ENCODE measurements at regions not wholly inside any gene's neighbourhood (a gene's known extent, or its start where the extent isn't known, plus 50 kb on each side); places are given as distances from the start of the nearest gene placed in this dataset.

DNA sequence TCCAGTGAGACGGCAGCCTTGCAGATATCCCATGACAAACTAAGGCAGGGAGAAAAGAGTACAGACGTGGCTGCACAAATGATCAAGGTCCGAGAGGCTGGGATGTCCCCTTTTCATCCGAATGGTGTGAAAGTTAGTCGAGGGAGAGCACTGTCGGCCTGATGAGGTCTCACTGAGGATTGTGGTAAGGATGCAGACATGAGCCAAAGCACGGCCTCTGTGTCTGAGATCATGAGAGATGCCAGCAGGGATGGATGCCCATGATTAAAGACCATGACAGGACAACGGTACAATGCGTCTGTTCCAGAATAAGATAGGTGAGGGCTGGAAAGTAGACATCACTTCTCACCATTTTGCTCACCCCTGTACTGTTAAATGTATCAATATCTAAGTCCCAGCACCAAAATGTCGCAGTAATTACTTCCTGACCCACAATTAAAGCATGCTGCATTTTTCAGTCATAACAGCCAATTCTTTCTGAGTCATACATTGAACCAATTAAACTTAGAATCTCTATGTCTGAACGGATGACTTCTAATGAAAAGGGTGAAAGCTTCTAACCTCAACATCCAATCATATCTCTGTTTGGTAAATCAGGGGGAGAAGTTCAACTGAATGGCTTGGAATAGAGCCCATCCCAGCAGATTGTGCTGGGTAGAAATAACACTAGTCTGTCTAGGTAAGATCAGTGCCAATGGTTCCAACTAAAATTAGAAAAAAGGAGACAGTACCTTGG lies 249.6 kb upstream of the SOX5 start:
- no peaks in the 10 kb centered on the region for H3K27me3 ChIP-seq (ENCODE audit: insufficient read depth, low read length)
- FAIRE-seq: no peak

DNA sequence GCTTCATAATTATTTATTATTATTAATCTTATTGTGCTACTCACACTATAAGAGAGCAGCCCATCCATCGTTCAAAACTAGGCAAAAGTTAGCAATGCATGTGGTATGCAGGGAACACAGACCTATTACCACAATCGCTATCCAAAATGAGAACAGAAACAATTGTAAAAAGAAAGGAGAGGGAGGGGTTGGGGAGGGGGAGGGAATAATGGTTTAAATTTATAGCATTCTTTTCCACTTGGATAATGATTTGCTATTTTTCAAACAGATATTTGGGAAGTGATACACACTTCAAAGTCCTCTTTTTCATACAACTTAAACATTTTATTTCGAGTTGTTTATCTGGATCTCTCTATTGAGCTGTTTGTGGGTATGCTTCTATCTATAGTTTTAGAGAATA lies 248.6 kb upstream of the SOX5 start:
- no peak overlapping the region for H3K4me3 Mint-ChIP-seq (ENCODE audit: unreplicated experiment)
- Histone ChIP-seq H3K27me3 (ENCODE audit: insufficient read depth, low read length) (no peaks in the 10 kb centered on the region), H3K27ac (ENCODE audit: low read depth, low read length) (peak overlapping the region; percentile 78), H2AFZ (ENCODE audit: low read depth, low read length) (no peak overlapping the region), H3K79me2 (ENCODE audit: insufficient read depth, low read length) (no peaks in the 10 kb centered on the region), H3K4me2 (ENCODE audit: low read length) (peak overlapping the region; percentile 75), H3K4me1 (ENCODE audit: insufficient read depth, low read length) (peaks cover 33% of the 10 kb centered on the region), H3K9me3 (ENCODE audit: insufficient read depth, low read depth, low read length) (no peaks in the 10 kb centered on the region), H3K9ac (ENCODE audit: low read length) (peak overlapping the region; percentile 63), H3K36me3 (ENCODE audit: insufficient read depth, low read length) (no peaks in the 10 kb centered on the region), H3K4me3 (ENCODE audit: insufficient read depth, low read depth, low read length) (peak overlapping the region; percentile 31), H4K20me1 (ENCODE audit: insufficient read depth, low read length) (no peaks in the 10 kb centered on the region)
- H3K36me3 Mint-ChIP-seq (ENCODE audit: low read depth, unreplicated experiment): no peaks in the 10 kb centered on the region
- FAIRE-seq (no peak), DNase-seq (ENCODE audit: low read depth) (peak; percentile 86)
- no peaks in the 10 kb centered on the region for H3K9me3 Mint-ChIP-seq (ENCODE audit: unreplicated experiment)
- H3K4me1 Mint-ChIP-seq (ENCODE audit: low read depth, unreplicated experiment): peaks cover 14% of the 10 kb centered on the region
- TF ChIP-seq EZH2 (IDR thresholded peaks at IDR 0.05; ENCODE audit: insufficient read depth, low read length): no peak
- TF ChIP-seq, protein P1, sequence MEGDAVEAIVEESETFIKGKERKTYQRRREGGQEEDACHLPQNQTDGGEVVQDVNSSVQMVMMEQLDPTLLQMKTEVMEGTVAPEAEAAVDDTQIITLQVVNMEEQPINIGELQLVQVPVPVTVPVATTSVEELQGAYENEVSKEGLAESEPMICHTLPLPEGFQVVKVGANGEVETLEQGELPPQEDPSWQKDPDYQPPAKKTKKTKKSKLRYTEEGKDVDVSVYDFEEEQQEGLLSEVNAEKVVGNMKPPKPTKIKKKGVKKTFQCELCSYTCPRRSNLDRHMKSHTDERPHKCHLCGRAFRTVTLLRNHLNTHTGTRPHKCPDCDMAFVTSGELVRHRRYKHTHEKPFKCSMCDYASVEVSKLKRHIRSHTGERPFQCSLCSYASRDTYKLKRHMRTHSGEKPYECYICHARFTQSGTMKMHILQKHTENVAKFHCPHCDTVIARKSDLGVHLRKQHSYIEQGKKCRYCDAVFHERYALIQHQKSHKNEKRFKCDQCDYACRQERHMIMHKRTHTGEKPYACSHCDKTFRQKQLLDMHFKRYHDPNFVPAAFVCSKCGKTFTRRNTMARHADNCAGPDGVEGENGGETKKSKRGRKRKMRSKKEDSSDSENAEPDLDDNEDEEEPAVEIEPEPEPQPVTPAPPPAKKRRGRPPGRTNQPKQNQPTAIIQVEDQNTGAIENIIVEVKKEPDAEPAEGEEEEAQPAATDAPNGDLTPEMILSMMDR (IDR thresholded peaks at IDR 0.05; ENCODE audit: insufficient read depth, low read depth, low read length): no peak
- no peaks in the 10 kb centered on the region for H3K27me3 Mint-ChIP-seq (ENCODE audit: low read depth, unreplicated experiment)
- H3K27ac Mint-ChIP-seq (ENCODE audit: unreplicated experiment): no peak overlapping the region

More for the DNA sequence above, 249.6 kb upstream of the SOX5 start:
- TF ChIP-seq, protein P1 (IDR thresholded peaks at IDR 0.05; ENCODE audit: insufficient read depth, low read depth, low read length): no peak
- no peak for TF ChIP-seq EZH2 (IDR thresholded peaks at IDR 0.05; ENCODE audit: insufficient read depth, low read length)
- H3K4me2 ChIP-seq (ENCODE audit: low read length): peak overlapping the region; percentile 75
- no peaks in the 10 kb centered on the region for H4K20me1 ChIP-seq (ENCODE audit: insufficient read depth, low read length)
- H3K79me2 ChIP-seq (ENCODE audit: insufficient read depth, low read length): no peaks in the 10 kb centered on the region
- H3K27ac ChIP-seq (ENCODE audit: low read depth, low read length): peak overlapping the region; percentile 78
- H3K4me1 ChIP-seq (ENCODE audit: insufficient read depth, low read length): peaks cover 33% of the 10 kb centered on the region
- H3K9me3 Mint-ChIP-seq (ENCODE audit: unreplicated experiment): no peaks in the 10 kb centered on the region
- H3K36me3 Mint-ChIP-seq (ENCODE audit: low read depth, unreplicated experiment): no peaks in the 10 kb centered on the region
- H3K27me3 Mint-ChIP-seq (ENCODE audit: low read depth, unreplicated experiment): no peaks in the 10 kb centered on the region
- no peaks in the 10 kb centered on the region for H3K9me3 ChIP-seq (ENCODE audit: insufficient read depth, low read depth, low read length)
- H3K4me1 Mint-ChIP-seq (ENCODE audit: low read depth, unreplicated experiment): peaks cover 14% of the 10 kb centered on the region
- DNase-seq (ENCODE audit: low read depth): peak; percentile 81
- peak overlapping the region; percentile 54 for H2AFZ ChIP-seq (ENCODE audit: low read depth, low read length)
- peak overlapping the region; percentile 63 for H3K9ac ChIP-seq (ENCODE audit: low read length)
- peak overlapping the region; percentile 26 for H3K4me3 ChIP-seq (ENCODE audit: insufficient read depth, low read depth, low read length)
- no peaks in the 10 kb centered on the region for H3K36me3 ChIP-seq (ENCODE audit: insufficient read depth, low read length)
- H3K4me3 Mint-ChIP-seq (ENCODE audit: unreplicated experiment): no peak overlapping the region
- H3K27ac Mint-ChIP-seq (ENCODE audit: unreplicated experiment): no peak overlapping the region

DNA sequence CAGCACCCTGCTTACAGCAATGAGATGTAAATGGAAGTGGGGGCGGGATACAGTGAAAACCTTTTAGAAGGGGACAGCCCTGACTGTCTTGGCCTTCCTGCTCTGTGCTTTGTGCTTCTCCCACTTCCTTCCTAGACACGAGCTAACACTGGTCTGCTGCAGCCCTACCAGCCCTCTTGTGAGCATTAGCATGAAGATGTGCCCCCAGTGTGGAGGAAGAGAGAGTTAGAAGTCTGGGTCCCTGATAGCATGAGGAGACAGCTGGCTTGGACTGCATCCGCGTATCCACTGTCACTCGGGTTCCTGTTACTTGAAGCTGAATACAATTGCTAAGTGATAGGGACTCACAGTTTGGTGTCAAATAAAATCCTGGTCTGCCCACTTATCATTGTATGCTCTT lies 248.1 kb upstream of the SOX5 start:
- no peaks in the 10 kb centered on the region for H3K79me2 ChIP-seq (ENCODE audit: insufficient read depth, low read length)
- no peaks in the 10 kb centered on the region for H3K36me3 Mint-ChIP-seq (ENCODE audit: low read depth, unreplicated experiment)
- H3K27me3 Mint-ChIP-seq (ENCODE audit: low read depth, unreplicated experiment): no peaks in the 10 kb centered on the region
- no peak for TF ChIP-seq EZH2 (IDR thresholded peaks at IDR 0.05; ENCODE audit: insufficient read depth, low read length)
- TF ChIP-seq, protein P1 (IDR thresholded peaks at IDR 0.05; ENCODE audit: insufficient read depth, low read depth, low read length): no peak
- H3K4me2 ChIP-seq (ENCODE audit: low read length): peak overlapping the region; percentile 75
- peaks cover 33% of the 10 kb centered on the region for H3K4me1 ChIP-seq (ENCODE audit: insufficient read depth, low read length)
- no peaks in the 10 kb centered on the region for H3K9me3 ChIP-seq (ENCODE audit: insufficient read depth, low read depth, low read length)
- FAIRE-seq (no peak), DNase-seq (ENCODE audit: low read depth) (no peak)
- H3K4me3 Mint-ChIP-seq (ENCODE audit: unreplicated experiment): no peak overlapping the region
- no peaks in the 10 kb centered on the region for H3K27me3 ChIP-seq (ENCODE audit: insufficient read depth, low read length)
- H2AFZ ChIP-seq (ENCODE audit: low read depth, low read length): peak overlapping the region; percentile 59
- H3K4me3 ChIP-seq (ENCODE audit: insufficient read depth, low read depth, low read length): no peak overlapping the region
- no peak overlapping the region for H3K27ac Mint-ChIP-seq (ENCODE audit: unreplicated experiment)
- peak overlapping the region; percentile 74 for H3K27ac ChIP-seq (ENCODE audit: low read depth, low read length)
- peaks cover 14% of the 10 kb centered on the region for H3K4me1 Mint-ChIP-seq (ENCODE audit: low read depth, unreplicated experiment)
- peak overlapping the region; percentile 44 for H3K9ac ChIP-seq (ENCODE audit: low read length)
- H3K9me3 Mint-ChIP-seq (ENCODE audit: unreplicated experiment): no peaks in the 10 kb centered on the region
- H4K20me1 ChIP-seq (ENCODE audit: insufficient read depth, low read length): no peaks in the 10 kb centered on the region
- no peaks in the 10 kb centered on the region for H3K36me3 ChIP-seq (ENCODE audit: insufficient read depth, low read length)
